ENCODE measurements at regions not wholly inside any gene's neighbourhood (a gene's known extent, or its start where the extent isn't known, plus 50 kb on each side); places are given as distances from the start of the nearest gene placed in this dataset.

GRCh38 chr14:48955857-48956256 is 630.3 kb downstream of the RPS29 start:
- H3K27me3 ChIP-seq (ENCODE audit: insufficient read depth, insufficient read length) = no peaks in the 10 kb centered on the region
- no peak overlapping the region for H3K4me3 ChIP-seq (ENCODE audit: insufficient read length, low read depth)
- H3K4me1 ChIP-seq (ENCODE audit: insufficient read depth, insufficient read length) = no peaks in the 10 kb centered on the region
- no peak for TF ChIP-seq YY1 (IDR thresholded peaks at IDR 0.05; ENCODE audit: insufficient read depth, insufficient read length)
- no peak for TF ChIP-seq ZNF274 (IDR thresholded peaks at IDR 0.05; ENCODE audit: low read depth, low read length)
- no peak for TF ChIP-seq SUZ12 (IDR thresholded peaks at IDR 0.05; ENCODE audit: extremely low read depth, insufficient read depth, insufficient read length)
- no peaks in the 10 kb centered on the region for H3K9me3 ChIP-seq (ENCODE audit: insufficient read depth, low read length)
- no peak for DNase-seq (ENCODE audit: low read depth, low spot score)
- no peaks in the 10 kb centered on the region for H3K36me3 ChIP-seq (ENCODE audit: insufficient read depth, insufficient read length, low read length)
- H3K9ac ChIP-seq (ENCODE audit: insufficient read length, low read depth) = no peak overlapping the region

- Histone ChIP-seq H3K4me1 (ENCODE audit: insufficient read depth, insufficient read length) (no peaks in the 10 kb centered on the region), H3K4me3 (ENCODE audit: insufficient read length, low read depth) (no peak overlapping the region), H3K9ac (ENCODE audit: insufficient read length, low read depth) (no peak overlapping the region), H3K36me3 (ENCODE audit: insufficient read depth, insufficient read length, low read length) (no peaks in the 10 kb centered on the region), H3K27me3 (ENCODE audit: insufficient read depth, insufficient read length) (no peaks in the 10 kb centered on the region), H3K9me3 (ENCODE audit: insufficient read depth, low read length) (no peaks in the 10 kb centered on the region)
- DNase-seq (ENCODE audit: low read depth, low spot score) = no peak
- TF ChIP-seq YY1 (IDR thresholded peaks at IDR 0.05; ENCODE audit: insufficient read depth, insufficient read length) = no peak
- TF ChIP-seq ZNF274 (IDR thresholded peaks at IDR 0.05; ENCODE audit: low read depth, low read length) = no peak
- TF ChIP-seq SUZ12 (IDR thresholded peaks at IDR 0.05; ENCODE audit: extremely low read depth, insufficient read depth, insufficient read length) = no peak
Observed at GRCh38 chr14:48954446-48954845, 631.7 kb downstream of the RPS29 start.

- Histone ChIP-seq H3K9ac (ENCODE audit: insufficient read length, low read depth) (no peak overlapping the region), H3K27me3 (ENCODE audit: insufficient read depth, insufficient read length) (no peaks in the 10 kb centered on the region), H3K36me3 (ENCODE audit: insufficient read depth, insufficient read length, low read length) (no peaks in the 10 kb centered on the region), H3K4me1 (ENCODE audit: insufficient read depth, insufficient read length) (no peaks in the 10 kb centered on the region), H3K4me3 (ENCODE audit: insufficient read length, low read depth) (no peak overlapping the region), H3K9me3 (ENCODE audit: insufficient read depth, low read length) (no peaks in the 10 kb centered on the region)
- TF ChIP-seq ZNF274 (IDR thresholded peaks at IDR 0.05; ENCODE audit: low read depth, low read length) (no peak), SUZ12 (IDR thresholded peaks at IDR 0.05; ENCODE audit: extremely low read depth, insufficient read depth, insufficient read length) (no peak), YY1 (IDR thresholded peaks at IDR 0.05; ENCODE audit: insufficient read depth, insufficient read length) (no peak)
- DNase-seq (ENCODE audit: low read depth, low spot score) = no peak
Observed at GRCh38 chr14:48944809-48945208, 641.4 kb downstream of the RPS29 start.

GRCh38 chr14:48943913-48944312 is 642.3 kb downstream of the RPS29 start:
- no peaks in the 10 kb centered on the region for H3K4me1 ChIP-seq (ENCODE audit: insufficient read depth, insufficient read length)
- no peak overlapping the region for H3K9ac ChIP-seq (ENCODE audit: insufficient read length, low read depth)
- H3K4me3 ChIP-seq (ENCODE audit: insufficient read length, low read depth) = no peak overlapping the region
- no peak for DNase-seq (ENCODE audit: low read depth, low spot score)
- no peaks in the 10 kb centered on the region for H3K36me3 ChIP-seq (ENCODE audit: insufficient read depth, insufficient read length, low read length)
- no peaks in the 10 kb centered on the region for H3K27me3 ChIP-seq (ENCODE audit: insufficient read depth, insufficient read length)
- no peak for TF ChIP-seq YY1 (IDR thresholded peaks at IDR 0.05; ENCODE audit: insufficient read depth, insufficient read length)
- TF ChIP-seq ZNF274 (IDR thresholded peaks at IDR 0.05; ENCODE audit: low read depth, low read length) = no peak
- no peak for TF ChIP-seq SUZ12 (IDR thresholded peaks at IDR 0.05; ENCODE audit: extremely low read depth, insufficient read depth, insufficient read length)
- H3K9me3 ChIP-seq (ENCODE audit: insufficient read depth, low read length) = no peaks in the 10 kb centered on the region

GRCh38 chr14:48937541-48938195 is 648.5 kb downstream of the RPS29 start:
- Histone ChIP-seq H3K4me3 (ENCODE audit: insufficient read length, low read depth) (no peak overlapping the region), H3K4me1 (ENCODE audit: insufficient read depth, insufficient read length) (no peaks in the 10 kb centered on the region), H3K9ac (ENCODE audit: insufficient read length, low read depth) (no peak overlapping the region)

GRCh38 chr14:48936849-48937248 is 649.3 kb downstream of the RPS29 start:
- Histone ChIP-seq H3K27me3 (ENCODE audit: insufficient read depth, insufficient read length) (no peaks in the 10 kb centered on the region), H3K4me1 (ENCODE audit: insufficient read depth, insufficient read length) (no peaks in the 10 kb centered on the region), H3K4me3 (ENCODE audit: insufficient read length, low read depth) (no peak overlapping the region), H3K36me3 (ENCODE audit: insufficient read depth, insufficient read length, low read length) (no peaks in the 10 kb centered on the region), H3K9ac (ENCODE audit: insufficient read length, low read depth) (no peak overlapping the region), H3K9me3 (ENCODE audit: insufficient read depth, low read length) (no peaks in the 10 kb centered on the region)
- DNase-seq (ENCODE audit: low read depth, low spot score) = no peak
- TF ChIP-seq YY1 (IDR thresholded peaks at IDR 0.05; ENCODE audit: insufficient read depth, insufficient read length) = no peak
- TF ChIP-seq SUZ12 (IDR thresholded peaks at IDR 0.05; ENCODE audit: extremely low read depth, insufficient read depth, insufficient read length) = no peak
- no peak for TF ChIP-seq ZNF274 (IDR thresholded peaks at IDR 0.05; ENCODE audit: low read depth, low read length)

More at GRCh38 chr14:48937541-48938195, 648.5 kb downstream of the RPS29 start:
- no peaks in the 10 kb centered on the region for H3K9me3 ChIP-seq (ENCODE audit: insufficient read depth, low read length)
- H3K27me3 ChIP-seq (ENCODE audit: insufficient read depth, insufficient read length) = no peaks in the 10 kb centered on the region
- no peak for TF ChIP-seq YY1 (IDR thresholded peaks at IDR 0.05; ENCODE audit: insufficient read depth, insufficient read length)
- no peak for TF ChIP-seq SUZ12 (IDR thresholded peaks at IDR 0.05; ENCODE audit: extremely low read depth, insufficient read depth, insufficient read length)
- TF ChIP-seq ZNF274 (IDR thresholded peaks at IDR 0.05; ENCODE audit: low read depth, low read length) = no peak
- no peak for DNase-seq (ENCODE audit: low read depth, low spot score)
- no peaks in the 10 kb centered on the region for H3K36me3 ChIP-seq (ENCODE audit: insufficient read depth, insufficient read length, low read length)

GRCh38 chr14:48936362-48936761 is 649.8 kb downstream of the RPS29 start:
- Histone ChIP-seq H3K4me3 (ENCODE audit: insufficient read length, low read depth) (no peak overlapping the region), H3K9ac (ENCODE audit: insufficient read length, low read depth) (no peak overlapping the region), H3K9me3 (ENCODE audit: insufficient read depth, low read length) (no peaks in the 10 kb centered on the region), H3K27me3 (ENCODE audit: insufficient read depth, insufficient read length) (no peaks in the 10 kb centered on the region), H3K4me1 (ENCODE audit: insufficient read depth, insufficient read length) (no peaks in the 10 kb centered on the region), H3K36me3 (ENCODE audit: insufficient read depth, insufficient read length, low read length) (no peaks in the 10 kb centered on the region)
- TF ChIP-seq SUZ12 (IDR thresholded peaks at IDR 0.05; ENCODE audit: extremely low read depth, insufficient read depth, insufficient read length) = no peak
- DNase-seq (ENCODE audit: low read depth, low spot score) = no peak
